Esophagus squamous epithelium (tissue), 4 donors: ENCODE measurements at regions not wholly inside any gene's neighbourhood (a gene's known extent, or its start where the extent isn't known, plus 50 kb on each side); places are given as distances from the start of the nearest gene placed in this dataset.

ENCODE experiments used
- CTCF ChIP-seq, 6 experiments: fragments of 450-650 bp in 4 of 6; fragments of 200-600 bp in 2 of 6; sonication (generic) in 2 of 6; IDR thresholded peaks; one replicate each; pipeline ENCODE4 v1.5.1; 2016 to 2019; ENCODE audit warnings: antibody characterized with exemption in 6 of 6, mild to moderate bottlenecking in 4 of 6, moderate library complexity in 4 of 6
- POLR2A ChIP-seq, 4 donors: fragments of 450-650 bp; IDR thresholded peaks; one replicate each; pipeline ENCODE4 v1.6.1; 2017; ENCODE audit warnings: antibody characterized with exemption in 4 of 4, mild to moderate bottlenecking in 4 of 4, moderate library complexity in 3 of 4

GRCh38 chr6:21436625-21437024 lies 156.9 kb upstream of the SOX4 start:
- TF ChIP-seq CTCF (IDR thresholded peaks at IDR 0.05) (no peak), POLR2A (IDR thresholded peaks at IDR 0.05) (no peak)
